HG02678 (cell line): ENCODE measurements at regions not wholly inside any gene's neighbourhood (a gene's known extent, or its start where the extent isn't known, plus 50 kb on each side); places are given as distances from the start of the nearest gene placed in this dataset.

ENCODE experiments used
- ATAC-seq: cut with Tn5 transposase; IDR thresholded peaks from one replicate; pipeline ENCODE4 v1.9.1; 2021; ENCODE audit warnings: mild to moderate bottlenecking, moderate library complexity; ENCODE audit not compliant: unreplicated experiment

DNA sequence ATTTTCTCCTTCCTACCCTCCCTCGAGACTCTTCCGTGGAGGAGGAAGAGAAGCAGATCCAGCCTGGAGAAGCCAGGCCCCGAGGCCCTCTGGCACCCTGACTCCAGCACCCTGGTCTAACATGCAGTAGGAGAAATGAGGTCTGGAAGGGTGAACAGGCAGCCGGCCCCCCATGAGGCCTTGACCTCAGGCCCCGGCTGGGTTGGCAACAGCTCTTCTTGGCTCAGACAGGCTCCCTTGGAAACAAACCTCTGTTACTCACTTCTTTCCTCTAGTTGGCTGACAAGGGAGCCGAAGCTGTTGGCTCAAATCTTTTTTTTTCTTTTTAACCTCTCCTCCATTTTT is 73.4 kb downstream of the CPN2 start:
- ATAC-seq, result no peak

DNA sequence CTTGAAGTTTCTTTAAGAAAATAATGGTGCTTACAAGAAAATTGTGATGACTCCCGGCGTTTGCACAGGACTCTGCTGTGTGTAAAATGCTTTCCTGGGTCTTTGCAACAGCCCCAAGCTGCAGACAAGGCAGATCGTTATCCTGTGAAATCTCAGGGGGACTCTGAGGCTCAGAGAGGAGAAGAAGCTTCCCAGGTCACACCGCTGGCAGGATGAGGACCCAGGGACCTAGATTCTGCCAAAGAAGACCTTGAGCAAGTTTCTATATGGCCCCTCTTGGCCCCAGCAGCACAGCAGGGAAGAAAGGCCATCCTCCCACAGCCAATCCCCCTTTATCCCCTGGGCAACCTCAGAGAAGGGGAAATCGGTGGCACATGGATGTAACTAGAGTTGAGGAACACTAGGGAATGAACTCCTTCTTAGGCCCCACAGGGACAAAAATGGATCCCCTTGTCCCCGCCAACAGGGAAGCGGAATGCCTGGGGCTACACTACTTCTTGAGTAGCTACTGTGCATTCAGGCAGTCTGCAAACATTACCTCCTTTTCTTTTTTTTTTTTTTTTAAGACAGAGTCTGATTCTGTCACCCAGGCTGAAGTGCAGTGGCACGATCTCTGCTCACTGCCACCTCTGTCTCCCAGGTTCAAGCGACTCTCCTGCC is 72.8 kb downstream of the CPN2 start:
- ATAC-seq, result no peak

DNA sequence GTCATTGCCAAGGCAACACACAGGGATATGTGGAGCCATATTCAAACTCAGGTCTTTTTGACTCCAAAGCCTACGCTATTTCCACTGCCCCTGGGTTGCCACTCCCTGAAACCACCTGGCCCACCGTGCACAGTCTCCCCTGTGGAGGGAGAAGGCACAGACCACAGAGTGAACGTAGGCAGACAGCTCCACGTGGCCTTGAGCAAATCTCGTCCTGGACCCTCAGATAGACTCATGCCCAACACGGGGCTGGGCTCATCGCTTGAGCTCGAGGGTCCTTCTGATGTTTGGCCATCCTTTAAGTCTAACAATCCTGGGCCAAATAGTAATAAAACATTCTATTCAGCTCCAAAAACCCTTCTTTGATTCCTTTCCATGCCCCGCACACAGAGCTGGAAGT is 72.0 kb downstream of the CPN2 start:
- no peak for ATAC-seq

DNA sequence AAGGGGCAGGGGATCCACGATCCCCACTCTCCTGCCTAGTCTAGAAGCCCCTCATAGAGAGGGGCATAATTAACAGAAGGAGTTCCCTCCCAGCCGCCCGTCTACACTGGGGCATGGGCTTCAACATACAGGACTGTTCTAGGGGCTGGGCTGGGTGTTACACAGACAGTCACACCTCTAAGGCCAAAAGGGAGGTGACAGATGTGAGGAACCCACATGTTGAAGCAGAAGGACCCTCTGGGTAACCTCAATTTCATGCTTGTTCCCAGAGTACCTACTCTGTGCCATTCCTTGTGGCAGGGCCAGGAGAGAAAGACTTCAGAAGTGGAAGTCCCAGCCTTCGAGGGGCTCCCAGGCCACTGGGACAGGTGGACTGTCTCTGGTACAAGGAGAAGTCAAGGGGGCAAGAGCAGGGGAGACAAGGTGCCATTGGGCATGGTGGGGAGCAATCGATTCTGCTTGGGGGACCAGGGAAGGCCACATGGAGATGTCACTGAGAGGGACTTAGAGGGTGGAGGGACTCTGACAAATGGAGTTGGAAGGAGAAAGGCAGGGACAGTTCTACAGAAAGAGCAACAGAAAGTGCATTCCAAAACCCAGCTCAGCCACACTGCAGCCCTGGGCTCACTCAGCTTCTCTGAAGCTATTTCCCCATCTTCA is 71.3 kb downstream of the CPN2 start:
- no peak for ATAC-seq

DNA sequence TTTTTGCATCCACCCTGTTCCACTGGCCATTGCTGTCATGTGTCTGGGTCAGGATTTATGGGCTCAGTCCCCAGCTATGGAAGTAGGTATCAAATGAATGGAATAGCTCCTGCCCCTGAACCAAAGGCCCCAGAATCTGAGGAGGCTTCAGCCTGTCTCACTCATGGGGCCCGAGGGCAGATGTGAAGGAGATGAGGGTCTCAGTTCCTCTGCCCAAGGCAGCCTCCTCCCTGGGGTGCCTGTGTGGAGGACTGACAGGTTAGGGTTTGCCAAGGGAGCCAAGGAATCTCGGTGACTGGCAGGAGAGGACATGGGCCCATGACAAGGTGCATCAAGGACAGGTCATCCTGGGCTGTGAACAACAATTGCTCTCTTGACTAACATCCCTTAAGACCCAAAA is 70.4 kb downstream of the CPN2 start:
- ATAC-seq, result no peak

DNA sequence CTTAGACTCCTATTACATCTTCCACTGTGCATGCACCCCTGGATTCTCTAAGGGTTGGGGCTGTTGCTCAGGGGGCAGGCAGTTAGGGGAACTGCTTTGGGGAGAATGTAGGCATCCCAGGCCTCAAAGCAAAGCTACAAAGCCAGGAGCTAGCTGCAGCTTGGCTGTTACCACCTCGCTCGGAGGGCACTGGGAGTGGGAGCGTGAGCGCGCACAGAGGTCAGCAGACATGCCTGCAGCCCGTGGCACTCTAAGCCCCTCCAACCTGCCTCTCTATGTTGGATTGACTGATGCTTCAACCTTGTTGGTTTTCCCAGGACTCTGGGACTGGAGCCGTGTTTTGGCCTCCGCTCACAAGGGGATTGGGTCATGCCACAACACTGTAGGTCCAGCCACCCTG is 69.8 kb downstream of the CPN2 start:
- ATAC-seq, result no peak

DNA sequence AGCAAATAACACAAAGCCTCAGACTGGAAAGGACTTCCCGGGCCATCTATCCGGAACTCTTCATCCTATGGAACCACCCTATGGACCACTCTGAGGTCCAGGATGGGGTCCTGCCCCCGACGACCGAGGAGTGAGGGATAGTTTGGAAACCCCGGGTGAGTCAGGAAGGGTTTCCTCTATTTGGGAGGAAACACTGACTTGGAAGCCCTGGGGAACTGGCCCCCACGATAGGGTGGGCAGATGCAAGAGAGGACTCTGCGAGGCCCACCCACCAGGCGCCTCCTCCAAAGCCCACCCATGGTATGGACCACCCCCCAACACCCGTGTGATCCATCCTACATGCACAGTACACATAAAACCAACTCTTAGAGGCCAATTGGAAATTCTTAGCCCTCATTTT is 69.4 kb downstream of the CPN2 start:
- ATAC-seq, result no peak

DNA sequence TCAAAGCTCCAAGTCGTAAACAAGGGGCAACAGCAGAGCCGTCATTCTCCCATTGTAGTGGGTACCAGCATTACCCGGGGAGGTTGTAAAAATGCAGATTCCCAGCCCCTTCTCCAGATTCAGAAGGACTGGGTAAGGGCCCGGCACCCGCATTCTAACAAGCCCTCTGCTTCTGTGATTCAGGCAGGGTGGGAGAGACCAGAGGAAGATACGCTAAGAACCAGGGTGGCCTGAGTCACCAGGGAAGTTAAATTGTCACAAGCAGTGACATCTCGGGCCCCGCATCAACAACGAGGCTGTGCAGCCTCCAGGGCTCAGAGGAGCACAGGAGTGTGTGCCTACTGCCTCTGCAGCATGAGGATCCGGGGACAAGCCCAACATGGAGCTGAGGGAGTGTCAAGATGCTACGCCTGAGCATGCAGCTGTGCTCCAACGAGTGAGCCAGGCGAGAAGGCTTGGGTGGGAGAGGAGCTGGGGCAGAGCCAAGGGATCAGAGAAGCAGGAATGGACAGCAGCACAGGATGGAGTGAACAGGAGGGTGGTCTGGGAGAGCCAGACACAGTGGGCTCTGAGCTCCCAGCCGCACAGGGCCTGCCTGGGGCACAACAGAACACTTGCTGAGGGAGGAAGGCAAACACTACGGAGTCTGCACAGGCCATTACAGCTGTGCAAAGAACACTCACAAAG is 68.5 kb downstream of the CPN2 start:
- ATAC-seq, result no peak

DNA sequence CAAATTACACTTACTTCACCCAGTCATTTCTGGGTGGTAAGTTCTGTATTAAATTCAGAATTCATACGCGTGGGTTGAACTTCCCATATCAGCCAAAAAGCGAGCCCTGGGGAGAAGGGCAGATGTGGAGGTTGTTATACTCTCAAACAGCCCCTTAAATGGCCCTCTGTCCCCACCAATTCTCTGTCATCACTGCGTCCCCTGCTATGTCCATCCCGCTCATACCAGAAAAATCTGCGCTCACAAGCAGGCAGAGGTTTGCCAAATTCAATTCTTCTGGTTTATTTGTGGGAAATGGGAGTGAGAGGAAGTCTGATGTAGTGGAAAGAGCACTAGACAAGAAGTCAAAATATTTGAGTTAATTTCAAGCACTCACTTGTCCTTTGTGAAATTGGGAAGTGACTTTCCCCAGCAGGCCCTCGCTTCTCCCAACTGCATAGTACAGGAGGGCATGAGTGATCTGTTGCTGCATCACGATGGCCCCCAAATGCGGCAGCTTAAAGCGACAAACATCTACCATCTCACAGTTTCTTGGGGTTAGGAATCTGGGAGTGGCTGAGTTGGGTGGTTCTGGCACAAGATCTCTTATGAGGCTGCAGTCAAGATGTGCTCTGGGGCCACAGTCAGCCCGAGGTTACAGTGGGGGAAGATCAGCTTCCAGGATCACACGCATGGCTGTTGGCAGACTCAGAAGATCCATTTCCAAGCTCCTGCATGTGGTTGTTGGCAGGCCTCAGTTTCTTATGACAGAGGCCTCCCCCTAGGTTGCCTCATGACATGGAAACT is 67.7 kb downstream of the CPN2 start:
- ATAC-seq, result no peak

DNA sequence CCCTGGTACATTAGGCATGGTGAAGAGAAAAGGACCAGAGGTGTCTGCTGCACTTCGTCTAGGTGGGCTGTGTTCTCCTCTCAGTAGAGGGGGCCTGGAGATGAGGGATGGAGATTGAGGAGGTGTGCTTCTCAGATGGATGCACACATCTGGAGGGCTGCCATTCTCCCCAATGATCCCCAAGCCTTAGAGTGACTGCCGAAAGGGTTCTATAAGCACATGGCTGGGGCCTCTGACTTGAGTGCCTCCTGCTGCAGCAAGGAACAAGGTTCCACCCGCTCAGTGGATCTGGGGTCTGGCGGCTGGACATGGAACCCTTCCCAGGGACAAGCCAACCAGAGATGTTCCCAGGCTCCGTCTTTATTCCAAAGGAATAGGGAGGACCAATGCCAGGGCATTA is 66.8 kb downstream of the CPN2 start:
- ATAC-seq, result no peak

DNA sequence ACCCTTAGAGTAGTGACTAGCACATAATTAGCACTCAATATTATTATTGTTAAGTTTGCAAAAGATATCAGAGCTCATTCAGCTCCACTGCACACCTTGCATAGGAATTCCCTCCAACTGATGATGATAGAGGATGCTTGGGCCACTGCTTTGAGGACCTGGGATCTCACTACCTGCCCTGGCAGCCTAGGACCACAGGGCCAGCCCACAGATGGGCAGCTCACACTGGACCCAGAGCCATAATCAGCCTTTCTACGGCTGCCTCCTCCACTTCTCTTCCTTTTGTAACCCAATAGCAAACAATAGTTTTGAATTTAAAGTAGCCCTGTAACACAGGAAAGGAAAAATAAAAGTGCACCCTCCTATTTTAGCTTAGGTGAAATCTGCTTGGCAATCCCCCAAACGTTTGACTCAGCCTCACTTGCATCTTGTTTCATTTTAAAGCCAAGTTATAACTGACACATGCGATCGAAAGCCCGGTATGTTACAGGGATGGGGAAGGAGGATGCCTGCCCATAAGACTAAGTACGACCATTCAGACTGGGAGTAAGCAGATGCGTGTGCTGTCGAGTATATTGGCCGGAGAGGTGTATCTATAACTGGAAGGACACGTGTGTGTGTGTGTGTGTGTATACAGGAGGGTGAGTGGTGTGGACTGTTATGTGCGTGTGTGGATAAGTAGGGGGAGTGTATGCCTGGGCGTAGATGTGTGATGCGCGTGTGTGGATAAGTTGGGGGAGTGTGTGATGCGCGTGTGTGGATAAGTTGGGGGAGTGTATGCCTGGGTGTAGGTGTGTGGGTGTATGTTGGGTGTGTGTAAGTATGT is 65.9 kb downstream of the CPN2 start:
- no peak for ATAC-seq

DNA sequence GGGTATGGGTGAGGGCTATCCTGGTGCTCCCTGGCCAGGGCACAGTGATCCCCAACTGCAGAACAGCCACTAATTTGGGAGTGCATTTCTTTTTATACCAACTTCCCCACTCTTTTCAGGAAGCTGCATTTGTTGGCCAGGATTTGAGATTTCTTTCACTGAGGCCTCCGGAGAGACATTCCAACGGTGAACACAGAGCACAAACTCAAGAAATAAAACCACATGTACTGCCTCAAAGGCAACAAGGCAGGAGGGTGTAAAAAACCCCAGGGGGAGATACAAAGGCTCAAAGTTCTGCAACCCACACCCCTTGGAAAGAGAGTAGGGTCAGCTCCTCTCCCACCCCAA is 65.3 kb downstream of the CPN2 start:
- ATAC-seq, result no peak

DNA sequence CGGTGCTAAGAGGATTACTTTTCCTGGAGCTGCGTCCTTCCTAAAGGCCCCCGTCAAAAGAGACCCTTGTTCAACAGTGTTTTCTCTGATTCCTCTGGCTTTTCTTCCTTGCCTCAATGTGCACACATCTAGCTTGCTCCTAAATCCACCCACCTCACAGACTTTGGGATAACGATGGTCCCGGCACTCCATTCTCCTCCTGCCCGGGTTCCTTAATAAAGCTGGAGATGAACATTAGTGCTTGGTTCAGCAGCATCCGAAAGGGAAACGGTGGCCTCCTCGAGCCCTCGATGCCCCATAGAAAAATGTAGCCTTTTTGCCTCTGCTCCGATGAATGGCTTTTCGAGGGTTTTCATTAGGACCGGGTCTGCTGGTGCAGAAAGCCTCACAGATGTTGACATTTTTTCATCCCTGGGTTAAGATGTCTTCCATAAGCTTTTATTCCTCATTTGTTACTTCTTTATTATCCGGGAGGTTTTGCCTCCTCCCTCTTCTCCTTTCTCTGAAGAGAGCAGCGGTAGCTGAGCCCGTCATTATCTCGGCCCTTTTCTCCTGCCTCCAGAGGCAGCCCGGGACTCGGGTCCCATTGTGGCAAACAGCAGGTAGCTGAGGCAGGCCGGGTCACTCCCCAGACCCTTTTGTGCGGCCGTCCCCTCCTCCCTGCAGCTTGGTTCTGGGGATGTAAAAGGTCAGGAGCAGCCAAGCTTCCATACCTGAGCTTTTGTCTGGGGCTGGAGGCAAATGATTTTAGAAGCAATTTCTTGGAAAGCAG is 64.6 kb downstream of the CPN2 start:
- no peak for ATAC-seq

DNA sequence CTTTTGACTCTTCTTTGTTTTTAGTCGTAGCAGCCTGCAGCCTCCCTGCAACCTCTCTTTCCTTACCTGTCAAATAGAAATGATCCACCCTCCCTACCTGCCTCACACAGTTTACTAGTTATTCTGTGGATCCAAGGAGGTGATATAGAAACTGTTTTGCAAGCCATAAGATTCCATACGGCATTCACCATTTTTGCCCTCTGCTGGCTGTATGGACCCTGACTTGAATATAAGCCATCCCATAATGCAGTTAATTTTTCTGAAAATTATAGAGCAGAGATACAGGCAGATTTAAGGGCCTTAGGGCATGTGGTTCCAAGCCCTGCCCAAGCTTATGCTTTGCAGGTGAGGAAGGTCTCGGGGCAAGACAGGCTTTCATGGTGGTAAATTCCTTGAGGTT is 63.8 kb downstream of the CPN2 start:
- ATAC-seq, result no peak

DNA sequence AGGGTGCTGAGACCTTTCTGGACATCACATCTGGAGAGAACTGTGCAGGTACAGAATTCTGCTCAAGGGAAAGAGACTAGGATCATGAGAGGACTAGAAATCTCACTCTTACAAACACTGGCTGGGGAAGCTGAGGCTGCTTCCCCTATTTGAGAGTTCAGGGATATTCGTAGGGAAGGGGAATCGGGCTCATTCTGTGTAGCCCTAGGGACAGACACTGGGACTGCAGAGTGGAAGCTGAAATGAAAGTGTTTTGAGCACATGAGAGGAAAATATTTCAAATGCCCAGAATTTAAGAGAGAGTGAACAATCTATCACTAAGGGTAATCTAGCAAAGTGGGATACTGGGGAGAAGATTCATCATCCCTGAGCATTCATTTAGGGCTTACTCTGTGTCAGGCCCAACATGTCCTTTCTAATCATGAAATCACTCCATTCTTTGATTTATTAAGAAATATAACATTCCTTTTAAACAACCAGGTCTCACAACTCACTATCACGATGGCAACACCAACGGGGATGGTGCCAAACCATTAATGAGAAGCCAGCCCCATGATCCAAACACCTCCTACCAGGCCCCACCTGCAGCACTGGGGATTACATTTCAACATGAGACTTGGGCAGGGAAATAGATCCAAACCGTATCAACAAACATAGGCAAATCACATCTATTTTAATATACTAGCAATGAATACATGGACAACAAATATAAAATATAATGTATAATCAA is 63.0 kb downstream of the CPN2 start:
- no peak for ATAC-seq
